NCI-H345 treated with DMSO at 0.1 percent for 48 hours (cell line): ENCODE measurements at regions not wholly inside any gene's neighbourhood (a gene's known extent, or its start where the extent isn't known, plus 50 kb on each side); places are given as distances from the start of the nearest gene placed in this dataset.
"Not testable (repeated sequence)": the region's sequence is repeated elsewhere in the genome, so short reads cannot be mapped to it uniquely, and the experiment has no call there.

Experiments
- DNase-seq: peaks from one replicate; lab custom pipeline; 2025; ENCODE audit not compliant: unreplicated experiment; lab: John Stamatoyannopoulos, UW

DNA sequence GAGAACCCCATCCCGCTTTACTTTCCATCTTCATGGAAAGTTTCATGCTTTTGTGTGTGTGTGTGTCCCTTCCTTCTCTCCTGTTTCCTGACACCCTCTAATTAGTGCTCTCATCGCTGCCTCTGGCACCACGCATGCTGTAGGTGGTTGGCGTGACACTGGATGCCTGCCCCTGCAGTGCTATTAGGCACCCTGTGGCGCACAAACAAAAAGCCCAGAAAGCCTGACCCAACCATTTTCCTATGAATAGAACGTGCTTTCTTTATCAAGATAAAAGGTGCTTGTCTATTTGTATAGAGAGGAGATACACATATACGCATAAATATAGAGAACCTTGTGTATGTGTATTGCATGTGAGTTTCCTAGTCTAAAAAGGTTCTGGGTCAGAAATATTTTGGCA is 120.8 kb upstream of the CDCA7L start:
- peak; percentile 57 for DNase-seq

- no peak for DNase-seq
Measured at GRCh38 chr7:22064816-22065215, 119.1 kb upstream of the CDCA7L start.

GRCh38 chr7:22061775-22062174 is 116.1 kb upstream of the CDCA7L start:
- DNase-seq = no peak

- no peak for DNase-seq
Measured at GRCh38 chr7:22060863-22061262, 115.2 kb upstream of the CDCA7L start.

DNA sequence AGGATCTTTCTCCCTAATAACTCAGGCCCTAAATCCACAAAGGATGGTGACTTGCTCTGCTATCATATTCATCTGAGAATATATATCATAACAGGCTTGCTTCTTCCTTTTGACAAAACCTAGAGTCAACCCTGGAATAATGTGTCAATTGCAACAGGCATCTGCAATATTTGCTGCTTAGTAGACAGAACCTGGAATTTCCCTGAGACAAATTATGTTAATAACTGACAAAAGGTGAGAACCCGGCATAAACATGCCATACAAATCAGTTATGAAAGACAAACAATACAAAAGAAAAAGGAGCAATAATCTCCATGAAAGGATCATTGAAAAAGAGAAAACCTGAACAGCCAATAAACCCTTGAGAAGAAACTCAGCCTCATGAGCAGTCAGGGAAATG is 114.5 kb upstream of the CDCA7L start:
- no peak for DNase-seq

DNA sequence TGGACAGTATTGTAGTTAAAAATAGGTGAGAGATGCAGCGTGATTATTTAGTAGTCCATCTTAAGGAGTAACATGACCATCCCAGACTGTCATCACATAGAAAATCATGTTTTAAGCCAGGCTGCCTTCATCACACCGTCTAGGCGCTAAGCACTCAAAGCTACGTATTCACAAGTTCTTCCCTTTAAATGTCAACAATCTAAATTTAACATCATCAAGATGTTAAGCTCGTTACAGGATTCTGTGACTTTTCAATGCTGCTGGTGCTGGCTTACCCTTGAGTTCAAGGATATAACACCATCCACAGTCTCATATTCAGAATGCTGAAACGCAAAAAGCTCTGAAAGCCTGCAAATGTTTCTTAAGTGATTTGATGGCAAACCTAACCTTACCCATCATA is 109.5 kb upstream of the CDCA7L start:
- no peak for DNase-seq

DNA sequence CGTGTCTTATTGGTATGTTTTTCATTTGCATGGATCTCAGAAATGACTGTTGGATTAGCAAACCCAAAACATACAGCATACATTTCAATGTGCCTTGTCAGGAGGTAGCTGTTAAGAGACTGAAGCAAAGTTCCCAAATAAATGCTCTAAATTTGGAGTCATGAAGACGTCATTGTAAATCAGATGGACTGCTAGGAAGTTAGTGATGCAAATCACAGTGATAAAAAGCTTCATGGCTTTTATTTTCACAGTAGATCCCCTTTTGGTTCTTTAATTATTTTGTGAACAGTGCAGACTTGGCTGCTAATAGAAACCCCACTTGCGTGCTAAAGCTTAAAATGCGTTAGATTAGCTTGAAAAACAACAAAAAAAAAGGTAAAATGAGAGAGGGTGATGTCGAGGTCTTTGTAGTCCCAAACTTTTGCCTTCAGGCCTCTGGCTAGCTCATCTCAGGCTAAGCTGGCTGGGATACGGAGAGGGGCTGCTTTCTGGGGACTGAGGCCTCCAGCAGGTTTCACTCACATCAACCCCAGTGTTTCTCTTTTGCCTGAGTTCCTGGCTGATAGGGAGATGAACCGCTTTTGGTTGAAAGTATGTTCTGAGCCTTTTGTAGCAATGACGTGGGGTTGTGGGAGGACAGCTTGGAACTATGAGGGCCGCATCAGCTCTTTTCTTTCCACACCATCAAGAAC is 107.1 kb upstream of the CDCA7L start:
- DNase-seq = no peak

GRCh38 chr7:22051886-22052673 is 106.4 kb upstream of the CDCA7L start:
- DNase-seq = no peak

GRCh38 chr7:22049766-22050500 is 104.2 kb upstream of the CDCA7L start:
- DNase-seq = no peak

DNA sequence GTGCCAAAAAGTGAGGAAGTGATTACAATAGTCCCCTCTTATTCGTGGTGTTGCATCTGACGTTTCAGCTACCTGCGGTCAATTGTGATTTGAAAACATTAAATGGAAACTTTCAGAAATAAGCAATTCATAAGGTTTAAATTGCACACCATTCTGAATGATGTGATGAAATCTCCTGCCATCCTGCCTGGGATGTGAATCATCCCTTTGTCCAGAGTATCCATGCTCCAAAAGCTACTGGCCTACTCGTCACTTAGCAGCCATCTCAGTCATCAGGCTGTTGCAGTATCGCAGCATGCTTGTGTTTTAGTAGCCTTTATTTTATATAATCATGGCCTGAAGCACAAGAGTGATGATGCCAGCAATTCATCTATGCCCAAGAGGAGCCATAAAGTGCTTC is 97.7 kb upstream of the CDCA7L start:
- no peak for DNase-seq

- no peak for DNase-seq
Measured at GRCh38 chr7:22040923-22041595, 95.4 kb upstream of the CDCA7L start.

DNA sequence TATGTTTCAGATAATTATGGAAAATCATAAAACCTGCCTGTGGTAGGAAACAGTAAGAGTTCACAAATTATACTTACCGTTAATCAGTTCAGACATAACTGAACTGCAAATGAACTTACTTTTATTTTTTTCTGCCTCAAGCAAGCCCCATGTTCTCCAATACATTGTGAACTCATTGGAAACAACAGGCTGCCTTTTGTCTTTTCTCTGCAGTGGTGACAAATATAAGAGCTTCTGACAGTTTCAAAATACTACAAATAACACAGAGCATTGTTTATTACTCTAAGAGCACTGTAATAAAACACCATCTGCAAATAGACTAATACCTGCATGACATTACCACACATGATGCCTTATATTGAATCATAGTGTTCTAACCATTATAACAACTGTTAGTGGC is 94.0 kb upstream of the CDCA7L start:
- no peak for DNase-seq

DNA sequence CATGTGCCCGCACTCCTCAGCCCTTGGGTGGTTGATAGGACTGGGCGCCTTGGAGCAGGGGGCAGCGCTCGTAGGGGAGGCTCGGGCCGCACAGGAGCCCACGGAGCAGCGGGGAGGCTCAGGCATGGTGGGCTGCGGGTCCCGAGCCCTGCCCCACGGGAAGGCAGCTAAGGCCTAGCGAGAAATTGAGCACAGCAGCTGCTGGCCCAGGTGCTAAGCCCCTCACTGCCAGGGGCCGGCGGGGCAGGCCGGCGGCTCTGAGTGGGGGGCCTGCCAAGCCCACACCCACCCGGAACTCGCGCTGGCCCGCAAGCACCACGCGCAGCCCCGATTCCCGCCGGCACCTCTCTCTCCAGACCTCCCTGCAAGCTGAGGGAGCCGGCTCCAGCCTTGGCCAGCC is 86.7 kb upstream of the CDCA7L start:
- not testable (repeated sequence) for DNase-seq

DNA sequence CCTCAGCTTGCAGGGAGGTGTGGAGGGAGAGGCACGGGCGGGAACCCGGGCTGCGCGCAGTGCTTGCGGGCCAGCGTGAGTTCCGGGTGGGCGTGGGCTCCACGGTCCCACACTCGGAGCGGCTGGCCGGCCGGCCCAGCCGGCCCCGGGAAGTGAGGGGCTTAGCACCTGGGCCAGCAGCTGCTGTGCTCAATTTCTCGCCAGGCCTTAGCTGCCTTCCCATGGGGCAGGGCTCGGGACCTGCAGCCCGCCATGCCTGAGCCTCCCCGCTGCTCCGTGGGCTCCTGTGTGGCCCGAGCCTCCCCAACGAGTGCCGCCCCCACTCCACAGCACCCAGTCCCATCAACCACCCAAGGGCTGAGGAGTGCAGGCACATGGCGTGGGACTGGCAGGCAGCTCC is 83.0 kb upstream of the CDCA7L start:
- not testable (repeated sequence) for DNase-seq

DNA sequence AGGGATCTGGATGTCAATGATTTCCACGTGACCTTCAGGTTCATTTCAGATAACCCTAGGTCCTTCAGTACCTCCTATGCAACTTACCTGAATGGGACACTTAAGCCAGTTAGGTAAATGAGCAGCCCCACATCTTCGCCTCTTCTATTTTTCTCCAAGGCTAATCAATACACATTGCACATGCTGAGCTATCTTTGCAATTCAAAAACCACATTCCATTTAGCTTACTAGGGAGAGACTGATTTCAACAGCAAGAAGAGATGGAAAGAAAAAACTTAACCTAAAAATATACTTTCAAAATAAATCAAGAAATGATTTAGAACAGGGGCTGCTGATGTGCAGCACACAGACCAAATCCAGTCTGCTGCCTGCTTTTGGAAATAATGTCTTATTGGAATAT is 81.8 kb upstream of the CDCA7L start:
- DNase-seq = no peak

- no peak for DNase-seq
Measured at GRCh38 chr7:22025983-22026382, 80.3 kb upstream of the CDCA7L start.

DNA sequence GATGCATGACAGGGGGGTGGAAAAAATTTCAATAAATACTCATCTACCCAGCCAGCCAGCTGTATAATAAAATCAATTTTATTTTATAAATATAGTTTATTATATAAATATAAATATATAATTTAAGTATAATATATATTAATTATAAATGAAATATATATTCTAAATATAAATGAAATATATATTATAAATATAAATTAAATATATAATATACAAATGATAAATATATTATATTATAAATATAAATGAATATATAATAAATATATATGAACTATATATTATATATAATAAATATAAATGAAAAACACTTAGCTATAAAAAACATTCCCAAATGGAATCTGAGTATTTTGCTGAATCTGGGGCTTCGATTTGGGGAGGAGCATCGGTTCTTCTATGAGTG is 79.4 kb upstream of the CDCA7L start:
- DNase-seq = no peak

DNA sequence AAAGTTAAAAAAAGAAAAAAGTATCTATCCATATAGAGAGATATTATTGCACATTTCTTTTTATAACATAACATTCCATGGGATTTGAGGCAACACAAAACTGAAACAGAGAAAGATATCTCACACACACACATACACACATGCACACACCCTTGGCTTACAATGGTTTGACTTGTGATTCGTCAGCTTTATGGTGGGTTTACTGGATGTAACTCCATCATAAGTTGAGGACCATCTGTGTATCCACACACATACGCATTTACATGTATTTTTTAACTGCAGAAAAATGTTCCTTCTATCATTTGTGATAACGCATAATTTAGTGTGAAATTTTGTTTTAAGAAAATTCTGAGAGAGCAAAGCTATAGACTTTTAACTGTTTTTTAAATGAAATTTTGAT is 74.2 kb upstream of the CDCA7L start:
- no peak for DNase-seq

DNA sequence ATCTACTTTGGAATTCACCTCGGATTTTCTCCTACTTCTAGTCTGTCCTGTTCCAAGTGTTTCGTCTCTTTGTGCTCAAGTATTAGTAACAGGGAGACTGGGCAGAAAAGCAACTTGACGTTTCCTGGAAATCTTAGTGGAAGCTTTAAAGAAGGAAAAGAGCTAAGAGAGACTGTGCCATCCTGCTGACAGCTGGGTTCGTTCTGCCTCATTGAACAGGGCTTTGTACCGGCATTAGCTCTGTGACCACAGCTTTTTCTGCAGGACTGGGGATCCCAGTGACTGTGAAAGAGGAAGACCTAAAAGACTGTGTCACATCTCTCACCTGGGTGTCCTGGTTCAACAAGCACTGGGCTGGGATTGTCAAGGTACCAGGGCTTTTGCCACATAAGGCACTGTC is 70.8 kb upstream of the CDCA7L start:
- DNase-seq = no peak

DNA sequence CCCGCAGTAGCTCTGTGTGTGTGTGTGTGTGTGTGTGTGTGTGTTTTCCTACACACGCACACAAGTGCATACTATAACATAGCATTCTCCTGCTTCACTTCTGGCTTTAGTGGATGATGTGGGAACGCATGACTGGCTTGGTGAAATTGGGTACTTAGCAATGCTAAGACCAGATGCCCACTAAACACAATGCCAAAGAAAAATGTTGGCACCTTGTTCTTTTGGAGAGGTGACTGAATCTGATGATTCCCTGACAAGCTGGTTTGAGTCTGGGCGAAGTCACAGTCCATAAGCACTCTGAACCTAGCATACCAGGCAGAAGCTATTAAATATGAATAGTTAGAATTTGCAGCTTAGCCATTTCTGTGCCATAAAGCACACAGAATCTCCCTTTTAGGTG is 68.0 kb upstream of the CDCA7L start:
- no peak for DNase-seq

DNA sequence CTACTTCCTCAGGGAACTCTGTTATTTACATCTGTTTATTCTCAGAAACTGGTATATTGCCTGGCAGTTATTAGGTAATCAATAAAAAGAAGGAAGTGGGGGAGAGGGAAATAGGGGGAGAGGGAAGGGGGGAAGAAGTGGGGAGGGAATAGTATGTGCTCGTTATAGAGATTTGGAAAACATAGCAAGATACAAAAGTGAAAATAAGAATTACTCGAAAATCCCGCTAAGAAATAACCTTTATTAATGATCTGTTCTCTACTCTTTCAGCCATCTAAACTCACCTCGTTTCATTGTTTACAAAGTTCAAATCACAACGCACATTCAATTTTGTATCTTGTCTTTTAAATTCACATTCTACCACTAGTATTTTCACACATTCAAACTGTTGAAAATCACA is 63.0 kb upstream of the CDCA7L start:
- no peak for DNase-seq

- no peak for DNase-seq
Measured at GRCh38 chr7:22008087-22008486, 62.4 kb upstream of the CDCA7L start.
